GM19452 (cell line): ENCODE measurements at regions not wholly inside any gene's neighbourhood (a gene's known extent, or its start where the extent isn't known, plus 50 kb on each side); places are given as distances from the start of the nearest gene placed in this dataset.
"Not testable (repeated sequence)": the region's sequence is repeated elsewhere in the genome, so short reads cannot be mapped to it uniquely, and the experiment has no call there.

Experiments
- ATAC-seq: cut with Tn5 transposase; IDR thresholded peaks from one replicate; pipeline ENCODE4 v1.9.1; 2021; ENCODE audit not compliant: unreplicated experiment

DNA sequence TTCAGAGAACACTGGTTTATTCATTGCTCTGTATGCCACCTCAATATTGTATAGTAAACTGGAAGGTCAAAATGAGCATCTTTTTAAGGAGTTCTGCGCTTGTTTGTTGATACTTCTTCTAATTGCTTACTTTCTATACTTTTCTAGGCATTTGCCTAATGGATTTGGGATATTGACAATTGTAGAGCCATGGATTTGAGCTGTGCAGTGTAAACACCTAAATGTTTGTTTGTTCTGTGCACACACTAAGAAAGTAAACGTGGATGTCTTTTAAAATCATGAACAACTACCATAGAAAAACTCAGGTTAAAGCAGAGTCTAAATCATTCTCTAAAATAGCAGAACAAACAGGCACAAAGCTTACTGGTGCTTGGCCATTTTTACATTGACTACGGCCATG lies 436.6 kb upstream of the GBE1 start:
- no peak for ATAC-seq

DNA sequence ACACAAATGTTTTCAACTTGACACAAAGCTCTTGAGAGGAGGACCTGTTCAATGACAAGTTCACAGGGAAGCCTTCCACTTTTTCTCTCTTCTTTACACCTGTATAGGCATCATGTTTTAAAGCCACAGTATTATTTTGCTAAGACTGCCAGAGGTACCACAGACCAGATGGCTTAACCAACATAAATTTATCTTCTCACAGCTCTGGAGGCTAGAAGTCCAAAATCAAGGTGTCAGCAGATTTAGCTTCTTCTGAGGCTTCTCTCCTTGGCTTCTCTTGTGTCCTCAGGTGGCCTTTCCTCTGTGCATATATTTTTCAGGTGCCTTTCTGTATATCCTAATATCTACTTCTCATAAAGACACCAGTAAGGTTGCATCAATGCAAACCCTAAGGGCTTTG lies 435.2 kb upstream of the GBE1 start:
- ATAC-seq, result no peak

DNA sequence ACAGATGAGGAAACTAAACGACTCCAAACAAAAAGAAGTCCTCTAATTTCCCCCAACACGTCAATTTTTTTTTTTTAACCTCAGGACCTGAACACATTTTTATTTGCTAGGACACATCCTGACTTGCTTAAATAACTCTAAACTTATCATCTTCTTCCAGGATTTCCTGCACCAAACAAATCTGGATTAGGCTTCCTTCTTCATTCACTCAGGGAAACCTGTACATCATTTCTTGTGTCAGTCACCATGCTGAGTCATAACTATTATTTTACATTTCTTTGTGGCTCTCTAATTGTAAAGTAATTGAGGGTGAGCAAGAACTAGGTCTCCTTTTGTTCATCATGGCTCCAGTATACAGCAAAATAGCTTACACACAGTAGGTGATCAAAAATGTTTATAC lies 433.4 kb upstream of the GBE1 start:
- ATAC-seq, result no peak

DNA sequence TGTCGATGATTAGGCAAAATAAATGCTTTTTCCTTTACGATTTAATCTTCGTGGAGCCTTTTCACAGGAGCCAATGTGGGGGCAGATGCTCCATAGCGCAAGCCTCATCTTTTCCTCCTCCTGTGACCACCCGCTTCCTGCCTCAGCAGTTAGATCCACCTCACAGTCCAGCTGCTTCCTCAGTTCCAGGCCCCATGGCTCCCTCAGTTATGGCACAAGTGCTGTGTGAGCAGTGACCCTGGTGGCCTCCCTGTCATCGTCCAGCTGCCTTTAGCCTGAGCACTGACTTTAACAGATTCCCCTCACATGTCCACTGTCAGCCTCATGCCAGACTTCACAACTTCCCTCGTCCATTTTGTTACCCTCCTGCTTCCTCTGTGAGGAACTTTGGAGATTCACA lies 424.6 kb upstream of the GBE1 start:
- no peak for ATAC-seq

DNA sequence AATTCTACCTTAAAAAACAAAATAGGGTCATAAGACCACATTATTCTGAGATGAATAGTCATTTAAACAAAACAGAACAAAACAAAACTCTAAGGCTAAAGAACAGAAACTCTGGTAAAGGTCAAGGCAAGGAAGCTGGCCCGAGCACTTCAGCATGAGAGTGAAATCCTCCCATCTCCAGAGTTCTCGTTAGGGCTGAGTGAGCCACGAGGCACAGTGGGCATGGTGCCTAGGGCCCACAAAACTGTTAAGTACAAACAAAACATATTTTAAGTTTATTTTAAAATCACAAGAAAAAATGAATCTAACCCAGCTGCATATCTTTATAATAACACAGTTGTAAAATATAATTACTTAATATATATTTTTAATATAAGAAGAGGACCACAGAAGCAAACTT lies 417.8 kb upstream of the GBE1 start:
- no peak for ATAC-seq

DNA sequence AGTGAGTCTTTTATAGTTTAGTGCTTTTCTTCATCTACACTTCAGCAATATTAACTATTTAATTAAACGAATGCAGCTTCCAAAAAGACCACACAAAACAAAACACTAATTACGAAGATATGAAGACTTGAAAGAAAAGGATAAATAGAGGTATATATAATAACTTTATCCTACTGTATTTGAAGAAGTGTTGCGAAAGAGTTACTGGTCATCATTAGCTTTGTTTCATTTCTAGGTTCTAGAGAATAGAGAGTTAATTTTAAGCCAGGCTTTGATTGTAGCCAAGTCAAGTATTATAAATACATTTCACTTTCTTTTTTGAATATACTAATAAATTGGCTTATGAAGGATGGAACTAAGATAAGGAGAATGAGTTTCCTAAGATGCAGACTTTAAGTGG lies 416.8 kb upstream of the GBE1 start:
- no peak for ATAC-seq

DNA sequence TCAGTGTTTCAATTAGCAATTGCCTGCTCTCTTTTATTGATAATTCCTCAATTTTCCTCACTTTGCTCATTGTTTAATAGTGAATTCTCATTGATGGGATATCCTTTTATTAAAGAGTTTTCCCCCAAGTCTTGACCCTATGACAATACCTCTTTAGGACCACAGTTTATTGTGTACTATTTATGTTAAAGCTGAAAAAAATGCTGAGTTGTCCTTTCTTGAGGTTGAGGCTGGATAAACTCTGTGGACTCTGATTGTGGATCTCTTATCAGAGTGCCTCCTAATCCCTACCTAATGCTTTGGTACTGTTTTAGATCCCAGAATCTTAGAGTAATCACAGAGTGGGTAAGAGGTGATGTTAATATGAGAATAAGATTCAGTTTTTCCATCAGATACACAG lies 416.3 kb upstream of the GBE1 start:
- ATAC-seq, result no peak

DNA sequence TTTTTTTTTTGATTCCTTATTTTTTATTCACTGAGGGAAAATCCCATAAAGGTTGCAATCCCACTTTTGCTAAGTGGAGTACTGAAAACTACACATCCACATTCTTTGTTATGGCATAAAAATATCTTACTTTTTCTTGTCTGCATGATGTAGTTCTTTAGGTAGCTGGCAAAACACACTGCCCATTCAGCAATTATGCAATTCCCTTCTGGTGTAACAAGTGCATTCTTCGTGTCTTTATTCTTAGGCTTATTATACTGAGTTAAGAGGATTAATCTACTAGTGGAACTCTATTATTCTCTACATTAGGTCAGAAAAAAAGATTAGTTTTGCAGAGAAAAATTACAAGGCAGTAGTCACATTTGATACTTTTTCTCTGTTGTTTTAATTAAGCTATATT lies 403.8 kb upstream of the GBE1 start:
- ATAC-seq, result no peak

DNA sequence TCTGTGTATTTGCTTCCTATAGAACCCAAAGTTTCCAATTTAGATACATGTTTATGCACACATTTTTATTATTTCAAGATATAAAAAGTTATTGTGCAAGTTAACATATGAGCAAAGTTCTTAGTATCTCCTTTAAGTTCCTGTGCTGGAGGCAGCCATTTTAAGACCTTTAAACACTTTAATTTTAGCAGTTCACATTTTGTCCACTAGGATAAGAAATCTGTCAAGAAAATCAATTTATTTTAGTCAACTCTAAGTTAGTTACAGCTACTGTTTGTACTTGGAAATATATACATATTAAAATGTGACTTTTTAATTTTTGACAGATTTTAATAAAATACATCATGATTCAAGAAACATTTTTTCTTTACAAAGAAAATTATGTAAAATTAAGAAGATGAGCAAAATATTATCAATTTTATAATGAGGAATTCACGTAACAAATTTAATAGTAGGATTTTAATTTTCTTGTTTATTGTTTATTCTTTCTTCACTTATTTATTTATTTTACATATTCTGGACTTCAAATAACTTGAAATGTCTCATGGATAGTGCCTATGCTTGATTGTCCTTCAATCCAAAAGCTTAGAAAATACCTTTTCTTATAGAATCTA lies 402.6 kb upstream of the GBE1 start:
- ATAC-seq, result no peak

DNA sequence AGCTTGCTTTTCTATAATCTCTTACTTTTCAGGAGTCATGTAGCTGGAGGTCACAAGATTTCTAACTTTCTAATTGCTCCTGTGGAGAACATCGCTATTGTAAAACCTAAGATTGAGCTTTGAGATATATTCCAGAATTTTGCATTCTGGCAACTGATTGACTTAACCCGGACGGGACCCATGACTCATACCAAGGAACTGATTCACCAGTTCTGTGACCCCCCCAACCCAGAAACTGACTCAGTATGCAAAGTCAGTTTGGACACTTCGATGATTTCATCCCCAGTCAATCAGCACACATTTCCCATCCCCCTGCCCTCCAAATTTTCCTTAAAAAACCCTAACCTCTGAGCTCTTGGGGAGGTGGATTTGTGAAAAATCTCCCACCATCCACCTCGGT lies 396.5 kb upstream of the GBE1 start:
- ATAC-seq, result no peak

DNA sequence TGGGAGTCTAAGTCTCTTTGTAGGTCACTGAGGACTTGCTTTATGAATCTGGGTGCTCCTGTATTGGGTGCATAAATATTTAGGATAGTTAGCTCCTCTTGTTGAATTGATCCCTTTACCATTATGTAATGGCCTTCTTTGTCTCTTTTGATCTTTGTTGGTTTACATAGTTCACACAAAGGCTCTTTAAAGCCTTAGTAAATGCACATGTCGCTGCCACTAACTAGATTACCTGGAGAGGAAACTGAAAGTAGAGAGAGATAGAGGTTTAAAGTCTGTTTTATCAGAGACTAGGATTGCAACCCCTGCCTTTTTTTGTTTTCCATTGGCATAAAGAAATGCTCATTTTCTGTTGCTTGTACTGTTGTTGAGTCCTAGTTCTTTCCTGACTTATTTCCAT lies 392.4 kb upstream of the GBE1 start:
- not testable (repeated sequence) for ATAC-seq

DNA sequence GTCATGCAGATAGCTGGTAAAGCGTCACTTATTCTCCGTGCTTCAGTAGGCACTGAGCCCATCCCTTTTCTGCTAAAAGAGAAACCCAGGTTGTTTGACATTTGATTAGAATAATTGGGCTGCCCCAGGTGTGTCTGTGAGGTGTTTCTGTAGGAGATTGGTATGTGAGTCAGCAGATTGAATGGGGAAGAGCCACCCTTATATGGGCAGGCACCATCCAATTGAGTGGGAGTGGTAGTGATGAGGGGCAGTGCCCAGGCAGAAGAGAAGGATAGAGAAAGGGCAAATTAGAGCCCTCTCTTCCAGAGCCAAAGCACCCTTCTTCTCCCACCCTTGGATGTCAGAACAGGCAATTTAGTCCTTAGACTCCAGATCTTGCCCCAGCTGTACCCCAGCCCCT lies 384.3 kb upstream of the GBE1 start:
- ATAC-seq, result no peak

DNA sequence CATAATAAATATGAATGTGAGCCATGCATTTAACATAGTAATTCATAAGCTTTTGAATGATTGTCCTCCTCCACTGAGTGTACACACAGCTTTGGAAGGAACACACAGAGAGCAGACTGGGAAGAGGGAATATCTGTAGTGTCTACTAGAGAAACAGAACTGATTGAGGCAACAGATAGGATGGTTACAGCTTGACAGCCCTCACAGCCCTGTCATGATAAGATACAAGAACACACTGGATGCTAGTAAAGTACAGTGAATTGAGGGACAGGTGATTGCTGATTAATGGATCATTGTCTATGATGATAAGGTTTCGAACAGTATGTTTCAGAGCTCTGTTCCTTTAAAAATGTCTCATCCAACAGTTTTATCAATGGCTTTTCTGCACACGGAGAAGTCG lies 383.4 kb upstream of the GBE1 start:
- no peak for ATAC-seq

DNA sequence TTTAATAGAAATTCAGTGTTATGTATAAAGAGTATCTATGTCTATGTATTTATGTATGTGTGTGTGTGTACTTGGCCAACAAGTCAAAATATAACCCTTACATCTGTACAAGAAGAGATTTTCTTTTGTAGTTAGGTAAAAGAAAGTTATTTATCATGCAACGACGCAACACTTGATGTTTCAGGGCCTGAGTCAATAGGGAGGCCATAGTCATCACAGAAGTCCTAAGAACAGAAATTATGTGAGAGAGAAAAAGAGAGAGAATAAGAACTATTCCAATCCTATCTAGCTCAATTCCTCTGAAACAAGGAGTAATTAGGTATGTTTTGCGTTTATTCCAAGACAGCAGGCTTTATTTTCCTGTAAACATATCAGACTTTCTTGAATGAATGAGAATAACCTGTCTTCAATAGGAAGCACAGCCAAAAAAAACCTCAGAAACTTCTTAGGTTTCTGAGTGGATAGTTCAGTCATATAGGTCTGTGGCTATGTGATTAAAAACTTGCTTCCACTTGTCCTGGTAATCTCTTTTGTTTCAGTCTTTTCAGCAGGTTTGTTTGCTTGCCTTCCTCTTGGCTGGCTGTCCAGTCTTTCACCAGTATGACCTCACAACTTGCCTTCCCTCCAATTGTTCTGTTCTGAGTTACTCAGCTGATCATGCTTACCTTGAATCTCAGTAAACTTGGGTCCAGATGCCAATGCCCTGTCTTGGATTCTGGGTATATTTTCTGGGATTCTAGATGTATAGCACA lies 382.4 kb upstream of the GBE1 start:
- no peak for ATAC-seq

DNA sequence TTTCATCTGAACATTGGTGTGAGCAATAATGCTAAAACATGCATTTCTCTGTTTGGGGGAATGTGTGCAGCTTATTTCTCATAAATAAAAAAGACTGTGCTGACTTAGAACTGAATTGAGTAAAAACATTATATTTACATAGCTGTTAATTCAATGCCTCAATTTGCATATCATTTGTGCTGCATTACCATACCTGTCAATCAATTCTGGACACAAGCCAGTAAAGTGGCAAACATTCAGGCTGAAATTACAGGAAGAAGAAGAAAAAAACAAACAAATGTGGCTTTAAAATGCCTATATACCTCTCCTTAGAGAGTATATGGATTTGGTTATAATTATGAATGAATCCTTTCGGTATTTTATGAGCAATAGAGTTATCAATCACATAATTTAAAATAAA lies 380.1 kb upstream of the GBE1 start:
- ATAC-seq, result no peak

DNA sequence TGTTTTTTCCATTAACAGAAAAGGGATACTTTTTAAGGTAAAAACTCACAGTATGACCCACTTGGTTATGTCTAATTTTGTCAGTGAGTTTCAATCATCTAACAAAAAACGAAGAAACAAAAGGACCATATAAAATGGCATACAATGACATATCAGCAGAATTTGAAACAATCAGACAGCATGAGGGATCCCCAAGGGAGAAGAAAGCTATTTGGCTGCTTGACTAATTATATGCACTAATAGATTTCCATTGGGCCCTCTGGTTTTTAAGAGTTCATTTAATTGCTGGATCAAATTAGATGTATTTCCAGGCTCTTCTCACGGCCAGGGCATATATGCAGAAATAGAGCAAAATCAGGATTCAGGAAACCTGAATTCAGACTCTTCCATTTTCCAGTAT lies 376.4 kb upstream of the GBE1 start:
- no peak for ATAC-seq

DNA sequence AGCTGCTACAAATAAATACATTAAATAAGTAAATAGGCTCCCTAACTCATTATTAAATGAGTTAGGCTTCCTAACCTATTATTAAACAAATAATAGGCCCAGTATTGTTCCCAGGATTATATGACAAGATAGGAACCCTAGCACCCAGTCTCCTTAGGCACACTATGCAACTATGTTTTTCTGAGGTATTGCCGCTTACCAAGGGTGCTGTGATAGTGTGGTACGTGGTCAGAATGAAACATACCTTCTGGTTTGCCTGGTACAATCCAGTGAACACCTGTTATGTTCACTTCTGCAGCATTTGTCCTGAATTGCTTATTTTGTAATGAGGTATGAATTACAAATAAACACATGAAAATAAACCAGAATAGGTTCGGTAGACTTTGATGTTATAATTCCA lies 375.6 kb upstream of the GBE1 start:
- no peak for ATAC-seq

DNA sequence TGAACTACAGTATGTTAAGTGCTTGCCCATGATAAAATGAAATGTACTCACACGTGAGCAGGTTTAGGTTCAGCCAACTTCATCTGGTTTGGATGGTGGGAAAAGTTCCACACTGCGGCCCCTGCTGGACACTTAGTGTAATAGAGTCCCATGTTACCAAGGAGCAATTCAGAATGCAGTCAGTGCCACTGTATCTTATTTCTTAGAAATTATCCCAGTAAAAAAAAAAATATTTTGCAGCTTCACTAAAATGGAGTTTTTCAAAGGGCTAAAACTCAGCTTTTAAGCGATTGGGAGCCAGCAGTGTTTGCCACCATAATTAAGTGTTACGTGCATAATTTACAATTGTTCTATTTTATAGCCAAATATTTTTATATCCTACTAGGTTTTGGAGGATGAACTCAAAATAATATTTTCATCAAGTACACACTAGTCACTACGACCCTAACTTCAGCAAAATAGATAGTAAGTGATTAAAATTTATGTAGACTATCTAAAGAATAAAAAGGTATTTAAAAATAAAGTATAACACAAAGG lies 371.7 kb upstream of the GBE1 start:
- ATAC-seq, result peak; percentile 90

DNA sequence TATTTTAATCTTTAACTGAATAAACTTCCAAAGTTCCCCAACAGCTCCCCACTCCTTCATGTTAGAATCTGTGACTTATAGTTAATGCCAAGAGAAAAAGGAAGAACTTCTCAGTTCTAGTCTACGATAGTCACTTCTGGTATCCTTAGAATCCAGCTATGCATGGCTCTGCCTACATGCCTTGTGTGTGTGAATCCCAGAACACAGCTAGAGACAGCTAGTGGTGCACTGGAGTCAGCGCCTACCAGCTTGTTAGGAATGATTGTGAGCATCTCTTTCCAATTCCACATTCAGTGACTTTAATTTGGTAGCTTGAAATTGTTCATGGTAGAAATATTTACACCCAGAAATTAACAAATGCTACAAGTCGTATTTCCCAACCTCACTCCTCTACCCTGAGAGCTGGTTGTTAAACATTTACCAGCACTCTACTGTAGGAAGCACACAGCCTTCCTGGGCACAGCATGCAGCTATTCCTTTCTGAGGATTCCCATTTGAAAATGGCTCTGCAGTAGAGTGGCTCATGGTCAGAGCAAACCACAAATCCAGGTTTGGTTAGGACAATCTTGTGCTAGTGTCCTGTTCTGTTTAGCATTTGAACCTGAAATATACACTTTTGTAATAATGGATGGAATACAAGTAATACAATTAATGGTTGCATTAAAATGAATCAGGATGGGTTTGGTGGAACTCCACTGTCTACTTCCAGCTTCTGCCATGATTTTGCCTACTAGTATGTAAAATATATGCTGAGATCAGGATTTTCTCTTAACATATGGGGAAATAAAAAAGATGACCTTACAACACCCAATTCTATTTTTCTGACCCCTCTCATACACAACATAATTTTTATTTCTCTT lies 371.0 kb upstream of the GBE1 start:
- ATAC-seq, result peak; percentile 27

DNA sequence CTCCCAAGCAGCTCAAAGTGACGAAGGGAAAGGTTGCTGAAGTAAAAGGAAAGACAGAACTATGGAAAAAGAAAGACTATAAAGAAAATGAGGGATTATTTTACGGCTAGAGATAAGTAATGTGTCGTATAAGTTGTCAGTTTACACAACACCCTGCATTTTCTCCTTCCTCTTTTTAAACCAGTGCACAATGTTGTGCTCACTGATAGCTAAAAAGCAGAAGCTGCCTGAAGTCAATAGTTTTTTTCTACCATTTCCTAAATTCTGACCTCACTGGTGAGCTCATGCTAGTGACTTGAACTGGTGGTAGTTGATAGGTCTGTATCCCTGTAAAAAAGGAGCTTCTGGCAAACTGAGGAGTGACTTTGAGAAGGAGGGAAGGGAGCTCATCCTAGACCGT lies 368.6 kb upstream of the GBE1 start:
- no peak for ATAC-seq

DNA sequence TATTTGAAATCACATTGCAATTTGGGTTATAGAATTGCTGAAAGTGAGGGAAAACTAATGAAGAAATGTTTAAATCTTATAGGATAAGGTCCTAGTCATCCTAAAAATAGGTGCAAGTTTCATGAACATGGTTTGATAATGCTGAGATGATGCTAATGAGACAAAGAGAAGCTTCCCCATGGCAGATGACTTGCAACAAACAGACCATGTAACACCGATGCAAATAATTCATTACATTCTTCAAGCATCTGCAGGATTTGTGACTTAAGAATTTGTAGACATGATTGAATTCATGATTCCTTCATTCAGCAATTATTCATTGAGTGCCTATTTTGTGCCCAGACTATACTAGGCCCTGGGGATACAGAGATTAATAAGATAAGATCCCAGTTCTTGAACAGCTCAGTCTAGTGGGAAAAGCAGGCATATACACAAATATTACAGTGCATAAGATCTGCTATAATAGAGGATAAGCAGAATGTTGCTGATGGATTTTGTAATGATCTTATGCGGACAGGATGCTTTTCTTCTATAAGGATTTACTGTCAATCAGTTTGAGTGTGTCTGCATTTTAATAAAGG lies 367.9 kb upstream of the GBE1 start:
- no peak for ATAC-seq

DNA sequence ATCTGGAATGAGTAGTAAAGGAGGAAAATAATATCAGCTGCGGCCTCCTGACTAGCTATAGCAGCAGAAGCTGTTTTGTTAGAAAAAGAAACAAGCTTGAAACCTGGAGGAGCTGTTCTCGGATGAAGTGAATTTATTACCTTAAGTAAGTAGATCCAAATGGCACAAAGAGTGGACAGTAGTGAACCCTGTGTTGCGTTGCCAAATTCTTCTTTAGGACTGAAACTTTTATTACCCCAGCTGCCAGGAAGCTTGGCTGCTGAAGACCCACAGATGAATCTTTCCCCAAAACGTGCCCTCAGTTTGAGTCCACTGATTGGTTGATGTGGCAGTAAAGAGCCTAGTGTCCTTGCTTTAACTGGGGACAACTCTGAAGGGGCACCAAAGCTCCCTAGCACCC lies 366.8 kb upstream of the GBE1 start:
- ATAC-seq, result no peak
